ENCODE measurements at regions not wholly inside any gene's neighbourhood (a gene's known extent, or its start where the extent isn't known, plus 50 kb on each side); places are given as distances from the start of the nearest gene placed in this dataset.

GRCh38 chr7:98565103-98565502 is 52.0 kb upstream of the NPTX2 start:
- DNase-seq = no peak

- no peak for DNase-seq
Observed at GRCh38 chr7:98562871-98563495, 54.1 kb upstream of the NPTX2 start.

- DNase-seq = no peak
Observed at GRCh38 chr7:98562381-98562823, 54.7 kb upstream of the NPTX2 start.

GRCh38 chr7:98559958-98560357 is 57.1 kb upstream of the NPTX2 start:
- DNase-seq = no peak

DNA sequence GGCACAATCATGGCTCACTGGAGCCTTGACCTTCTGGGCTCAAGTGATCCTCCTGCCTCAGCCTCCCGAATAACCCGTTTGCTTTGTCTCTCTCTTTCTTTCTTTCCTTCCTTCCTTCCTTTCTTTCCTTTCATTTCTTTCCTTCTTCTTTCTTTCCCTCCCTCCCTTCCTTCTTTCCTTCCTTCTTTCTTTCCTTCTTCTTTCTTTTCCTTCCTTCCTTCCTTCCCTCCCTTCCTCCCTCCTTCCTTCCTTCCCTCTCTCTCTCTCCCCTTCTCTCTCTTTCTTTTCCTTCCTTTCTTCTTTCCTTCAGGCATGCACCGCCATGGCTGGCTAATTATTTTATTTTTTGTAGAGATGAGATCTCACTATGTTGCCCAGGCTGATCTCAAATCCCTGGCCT is 57.9 kb upstream of the NPTX2 start:
- no peak for DNase-seq

GRCh38 chr7:98557538-98558031 is 59.5 kb upstream of the NPTX2 start:
- DNase-seq = no peak

DNA sequence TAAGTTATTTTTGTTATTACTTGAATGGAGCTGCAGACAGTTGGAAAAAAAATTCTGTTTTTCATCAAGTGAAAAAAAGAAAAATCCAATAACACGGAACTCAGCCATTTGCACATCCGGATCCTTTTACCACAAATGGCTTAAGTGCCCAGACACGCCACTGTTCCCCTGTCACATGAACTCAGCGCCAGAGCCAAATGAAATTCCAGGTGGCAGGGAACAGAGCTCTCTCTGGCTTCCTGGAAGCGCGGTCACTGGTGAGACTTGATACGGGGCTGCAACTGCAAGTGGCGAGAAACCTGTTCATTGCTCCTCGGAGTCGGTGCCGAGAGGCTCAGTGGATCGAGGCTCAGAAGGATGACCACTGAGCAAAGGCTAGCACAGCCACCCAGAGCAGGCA is 60.8 kb upstream of the NPTX2 start:
- no peak for DNase-seq

DNA sequence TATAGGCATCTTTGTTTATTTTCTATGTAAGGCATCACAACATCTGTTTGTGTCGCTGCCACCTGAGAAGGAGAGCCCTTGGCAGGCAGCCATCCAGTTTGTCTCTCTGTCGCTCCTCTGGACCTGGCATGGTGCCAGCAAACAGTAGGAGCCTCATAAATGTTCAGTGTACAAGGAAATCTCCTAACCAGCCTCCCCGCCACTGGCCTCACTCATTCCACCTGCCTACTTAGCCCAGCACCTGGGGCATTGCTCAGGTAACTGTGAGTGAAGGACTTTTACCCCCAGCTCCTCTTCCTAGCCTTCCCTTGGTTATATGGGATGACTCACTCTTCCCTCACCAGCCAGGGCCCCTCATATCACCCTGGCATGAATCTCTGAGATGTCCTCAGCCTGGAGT is 61.7 kb upstream of the NPTX2 start:
- no peak for DNase-seq

DNA sequence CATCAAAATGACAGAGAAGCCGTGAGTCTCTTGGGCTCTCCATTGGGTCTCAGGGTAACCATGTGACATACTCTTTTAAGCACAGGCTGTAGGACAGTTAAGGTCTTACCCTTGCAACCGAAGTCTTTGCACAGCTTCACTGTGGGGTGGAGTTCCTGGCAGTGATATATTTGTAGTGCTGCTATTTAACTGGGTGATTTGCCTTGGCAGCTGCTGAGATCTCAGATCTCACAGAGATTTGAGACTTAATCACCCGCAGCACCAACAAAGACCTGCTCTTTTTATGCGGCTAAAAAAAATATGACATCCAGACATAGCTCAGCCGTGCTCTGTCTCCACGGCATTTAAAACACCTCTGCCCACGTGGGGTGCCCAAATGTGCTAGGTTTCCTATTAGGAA is 63.4 kb upstream of the NPTX2 start:
- DNase-seq = no peak

GRCh38 chr7:98551611-98552273 is 65.3 kb upstream of the NPTX2 start:
- no peak for DNase-seq

GRCh38 chr7:98548971-98549370 is 68.1 kb upstream of the NPTX2 start:
- DNase-seq = no peak

- no peak for DNase-seq
Observed at GRCh38 chr7:98548370-98548769, 68.7 kb upstream of the NPTX2 start.

- no peak for DNase-seq
Observed at GRCh38 chr7:98541101-98541500, 76.0 kb upstream of the NPTX2 start.

DNA sequence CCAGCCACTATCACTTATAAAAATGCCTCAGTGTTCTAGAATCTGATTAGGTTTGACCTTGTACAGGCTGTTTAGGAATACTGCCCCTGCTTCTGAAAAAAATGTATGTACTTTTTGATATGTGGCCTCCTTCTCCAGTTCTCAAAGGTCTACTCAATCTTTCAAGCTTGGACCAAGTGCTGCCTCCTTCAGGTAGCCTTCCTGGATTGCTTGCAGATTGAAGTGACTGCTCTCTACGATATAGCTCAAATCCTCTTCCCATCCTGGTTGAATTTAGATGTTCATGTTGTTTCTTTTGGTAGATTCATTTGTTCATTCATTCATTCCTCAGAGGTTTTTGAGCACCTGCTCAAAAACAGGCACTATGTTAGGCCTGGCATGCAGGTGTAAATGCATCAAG is 77.2 kb upstream of the NPTX2 start:
- no peak for DNase-seq

DNA sequence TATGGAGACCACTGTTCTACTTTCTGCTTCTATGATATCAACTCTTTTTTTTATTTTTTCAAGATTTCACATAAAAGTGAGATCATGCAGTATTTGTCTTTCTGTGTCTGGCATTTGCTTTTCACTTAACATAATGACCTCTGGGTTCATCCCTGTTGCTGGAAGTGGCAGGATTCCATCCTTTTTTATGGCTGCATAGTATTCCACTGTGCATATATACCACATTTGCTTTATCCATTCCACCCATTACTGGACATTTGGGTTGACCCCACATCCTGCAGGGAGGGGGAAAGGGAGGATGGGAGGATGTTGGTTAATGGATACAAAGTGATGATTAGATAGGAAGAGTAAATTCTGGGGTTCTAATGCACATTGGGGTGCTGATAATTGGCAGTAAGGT is 80.3 kb upstream of the NPTX2 start:
- DNase-seq = no peak

GRCh38 chr7:98534493-98534892 is 82.6 kb upstream of the NPTX2 start:
- no peak for DNase-seq

GRCh38 chr7:98531717-98532116 is 85.4 kb upstream of the NPTX2 start:
- no peak for DNase-seq

- no peak for DNase-seq
Observed at GRCh38 chr7:98528079-98528478, 89.0 kb upstream of the NPTX2 start.

DNA sequence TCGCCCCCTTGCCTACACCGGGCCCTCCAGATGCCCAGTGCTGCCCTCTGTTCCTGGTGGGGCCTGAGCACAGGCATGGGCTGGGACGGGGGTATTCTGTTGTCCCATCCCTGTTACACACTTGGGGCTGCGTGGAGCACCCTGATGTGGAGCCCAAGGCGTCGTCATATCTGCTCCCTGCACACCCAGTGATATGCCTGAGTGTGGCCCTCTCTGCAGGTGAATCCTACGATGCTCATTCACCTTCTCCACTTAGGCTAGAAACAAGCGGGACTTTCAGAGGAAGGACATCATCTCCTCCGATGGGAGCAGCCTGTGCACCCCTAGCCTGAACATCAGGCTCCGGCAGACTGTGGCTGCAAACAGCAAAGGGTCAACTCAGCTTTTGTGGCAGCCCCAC is 91.0 kb upstream of the NPTX2 start:
- DNase-seq = no peak

DNA sequence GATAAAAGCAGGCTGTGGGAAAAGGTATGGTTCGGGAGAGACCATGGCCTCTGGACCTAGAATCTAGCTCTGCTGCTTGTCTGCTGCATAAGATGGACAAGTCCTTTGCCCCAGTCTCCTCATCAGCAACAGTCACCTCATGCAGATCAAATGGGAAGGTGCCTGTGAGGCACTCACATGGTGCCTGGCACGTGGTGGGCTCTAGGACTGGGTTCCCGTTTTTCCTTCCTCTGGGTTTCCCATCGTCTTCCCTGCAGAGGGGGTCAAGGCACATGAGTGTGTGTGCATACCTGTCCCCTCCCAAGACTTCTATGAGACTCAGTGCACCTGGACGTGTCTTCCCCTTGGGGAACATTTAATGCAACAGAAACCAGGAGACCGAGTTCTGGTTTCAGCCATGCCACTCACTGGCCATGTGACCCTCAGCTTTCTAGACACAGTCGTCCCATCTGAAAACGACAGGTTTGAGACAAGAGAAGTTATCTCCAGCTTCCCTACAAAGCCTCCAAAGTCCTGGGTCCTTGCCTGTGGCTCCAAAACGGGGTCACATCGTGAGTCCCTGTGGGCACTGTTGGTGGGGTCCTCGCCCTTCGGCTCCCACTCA is 95.9 kb upstream of the NPTX2 start:
- DNase-seq = no peak

GRCh38 chr7:98520356-98520951 is 96.6 kb upstream of the NPTX2 start:
- peak; percentile 21 to 23 for DNase-seq

- no peak for DNase-seq
Observed at GRCh38 chr7:98518159-98518947, 98.7 kb upstream of the NPTX2 start.

DNA sequence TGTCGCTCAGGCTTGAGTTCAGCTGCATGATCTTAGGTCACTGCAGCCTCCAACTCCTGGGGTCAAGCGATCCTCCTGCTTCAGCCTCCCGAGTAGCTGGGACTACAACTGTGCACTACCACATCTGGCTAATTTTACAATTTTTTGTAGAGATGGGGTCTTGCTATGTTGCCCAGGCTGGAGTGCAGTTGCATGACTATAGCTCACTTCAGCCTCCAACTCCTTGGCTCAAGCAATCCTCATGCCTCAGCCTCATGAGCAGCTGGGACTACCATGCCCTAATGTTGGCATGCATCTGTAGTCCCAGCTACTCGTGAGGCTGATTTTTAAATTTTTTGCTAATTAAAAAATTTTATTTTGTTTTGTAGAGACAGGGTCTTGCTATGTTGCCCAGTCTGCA is 101.9 kb upstream of the NPTX2 start:
- DNase-seq = no peak

Measured in activated T-cell treated with anti-CD3 and anti-CD28 coated beads, Interleukin-2, amount 50 U/mL, for 48 hours (primary cell).